GM12864 (cell line): ENCODE measurements at regions not wholly inside any gene's neighbourhood (a gene's known extent, or its start where the extent isn't known, plus 50 kb on each side); places are given as distances from the start of the nearest gene placed in this dataset.

Experiments
- DNase-seq: peaks from one replicate; pipeline ENCODE4 v3.0.0-alpha.2; 2011; ENCODE audit warnings: low read depth
- H3K4me3 ChIP-seq: 2 replicates; pipeline ENCODE4 v1.5.1; 2011; ENCODE audit warnings: mild to moderate bottlenecking, low read depth, low read length, control low read depth
- CTCF ChIP-seq: IDR thresholded peaks from 2 replicates; pipeline ENCODE4 v1.5.1; 2011; ENCODE audit warnings: low read depth, mild to moderate bottlenecking, moderate library complexity, low read length, control low read depth, inconsistent platforms; ENCODE audit errors: missing control alignments

- H3K4me3 ChIP-seq = no peak overlapping the region
- TF ChIP-seq CTCF = no peak
- no peak for DNase-seq
Measured at GRCh38 chr1:60581455-60582220, 500.7 kb upstream of the NFIA start.

GRCh38 chr1:60577029-60577428 lies 503.5 kb upstream of the C1orf87 start:
- DNase-seq = no peak
- no peak for TF ChIP-seq CTCF
- no peak overlapping the region for H3K4me3 ChIP-seq

- no peak for TF ChIP-seq CTCF
- H3K4me3 ChIP-seq = no peak overlapping the region
- DNase-seq = no peak
Measured at GRCh38 chr1:60575326-60575977, 501.9 kb upstream of the C1orf87 start.

- no peak for DNase-seq
- no peak overlapping the region for H3K4me3 ChIP-seq
- no peak for TF ChIP-seq CTCF
Measured at GRCh38 chr1:60573726-60574409, 500.3 kb upstream of the C1orf87 start.

GRCh38 chr1:60573121-60573520 lies 499.6 kb upstream of the C1orf87 start:
- DNase-seq = no peak
- no peak for TF ChIP-seq CTCF

GRCh38 chr1:60572378-60572777 lies 498.8 kb upstream of the C1orf87 start:
- no peak for DNase-seq
- no peak for TF ChIP-seq CTCF
- no peak overlapping the region for H3K4me3 ChIP-seq

More at GRCh38 chr1:60573121-60573520, 499.6 kb upstream of the C1orf87 start:
- no peak overlapping the region for H3K4me3 ChIP-seq

- no peak for DNase-seq
- no peak for TF ChIP-seq CTCF
- H3K4me3 ChIP-seq = no peak overlapping the region
Measured at GRCh38 chr1:60571811-60572210, 498.2 kb upstream of the C1orf87 start.
